Lower leg skin (tissue), 3 donors: ENCODE measurements at regions not wholly inside any gene's neighbourhood (a gene's known extent, or its start where the extent isn't known, plus 50 kb on each side); places are given as distances from the start of the nearest gene placed in this dataset.

ENCODE experiments used
- CTCF ChIP-seq, 3 donors: fragments of 450-650 bp; IDR thresholded peaks; one replicate each; pipeline ENCODE4 v1.5.1; 2016; ENCODE audit warnings: antibody characterized with exemption in 3 of 3, mild to moderate bottlenecking in 3 of 3, moderate library complexity in 2 of 3
- POLR2A ChIP-seq, 2 donors: fragments of 450-650 bp; IDR thresholded peaks; one replicate each; pipeline ENCODE4 v1.6.1; 2016 to 2017; ENCODE audit warnings: antibody characterized with exemption in 2 of 2, mild to moderate bottlenecking in 1 of 2, moderate library complexity in 1 of 2

- TF ChIP-seq CTCF (IDR thresholded peaks at IDR 0.05) (no peak), POLR2A (IDR thresholded peaks at IDR 0.05) (no peak)
These were observed 218.8 kb downstream of the MAGEB17 start for GRCh38 chrX:16386126-16386525.
